Body of pancreas (tissue), 4 donors: ENCODE measurements at regions not wholly inside any gene's neighbourhood (a gene's known extent, or its start where the extent isn't known, plus 50 kb on each side); places are given as distances from the start of the nearest gene placed in this dataset.

ENCODE experiments used
- CTCF ChIP-seq, 7 experiments: fragments of 450-650 bp in 4 of 7; fragments of 200-600 bp in 3 of 7; sonication (generic) in 3 of 7; IDR thresholded peaks; one replicate each; pipeline ENCODE4 v1.5.1; 2016 to 2019; ENCODE audit warnings: antibody characterized with exemption in 7 of 7
- POLR2A ChIP-seq, 3 donors: fragments of 450-650 bp; IDR thresholded peaks; one replicate each; pipeline ENCODE4 v1.6.1; 2016; ENCODE audit warnings: antibody characterized with exemption in 3 of 3, mild to moderate bottlenecking in 2 of 3

GRCh38 chr7:67989142-67989541 lies 992.5 kb downstream of the TYW1 start:
- TF ChIP-seq CTCF (IDR thresholded peaks at IDR 0.05) = no peak
- no peak for TF ChIP-seq POLR2A (IDR thresholded peaks at IDR 0.05)
